ENCODE measurements at regions not wholly inside any gene's neighbourhood (a gene's known extent, or its start where the extent isn't known, plus 50 kb on each side); places are given as distances from the start of the nearest gene placed in this dataset.

GRCh38 chr1:112263453-112263852 is 132.6 kb upstream of the CTTNBP2NL start:
- Histone ChIP-seq H3K36me3 (ENCODE audit: control insufficient read depth in 2 of 2, extremely low read depth in 1 of 2, insufficient read depth in 2 of 2, low read length in 2 of 2) (no peaks in the 10 kb centered on the region), H3K27ac (ENCODE audit: control insufficient read depth, insufficient read depth, low read length) (no peak overlapping the region), H3K9me1 (ENCODE audit: control insufficient read depth, extremely low read depth, insufficient read depth, low read length) (no peaks in the 10 kb centered on the region), H3K9me3 (ENCODE audit: control insufficient read depth, low read depth, low read length) (no peaks in the 10 kb centered on the region), H3K27me3 (ENCODE audit: control insufficient read depth, extremely low read depth, insufficient read depth, low read length) (peaks cover 11% of the 10 kb centered on the region), H3K4me1 (ENCODE audit: control insufficient read depth, extremely low read depth, insufficient read depth, low read length) (no peaks in the 10 kb centered on the region), H3K79me2 (ENCODE audit: control insufficient read depth, insufficient read depth, low read length) (no peaks in the 10 kb centered on the region), H3K4me2 (ENCODE audit: control insufficient read depth, extremely low read depth, insufficient read depth, low read depth, low read length) (no peak overlapping the region), H4K20me1 (ENCODE audit: control insufficient read depth, extremely low read depth, insufficient read depth, low read length) (no peaks in the 10 kb centered on the region), H3K4me3 (ENCODE audit: control insufficient read depth in 2 of 3, extremely low read depth in 1 of 3, insufficient read depth in 2 of 3, low read depth in 1 of 3, low read length in 3 of 3) (no peak overlapping the region), H3K9ac (ENCODE audit: control insufficient read depth, extremely low read depth, insufficient read depth, low read length) (no peak overlapping the region), H2AFZ (ENCODE audit: control insufficient read depth, low read length) (no peak overlapping the region)
- TF ChIP-seq CTCF (optimal IDR thresholded peaks at IDR 0.05 in 1 of 3, IDR thresholded peaks at IDR 0.05 in 1 of 3, conservative IDR thresholded peaks at IDR 0.05 in 1 of 3; ENCODE audit: extremely low read depth in 1 of 3, insufficient read depth in 2 of 3, low read length in 3 of 3): no peak
- TF ChIP-seq EZH2 (IDR thresholded peaks at IDR 0.05; ENCODE audit: low read length): no peak
- DNase-seq (ENCODE audit: low read depth, low spot score) (no peak), FAIRE-seq (peak; percentile 66)
- dilution Hi-C loops (cut with MboI; ENCODE audit: extremely low pct_ligation_motif_present, low sequenced_read_pairs): no loop called here

- Histone ChIP-seq H3K79me2 (ENCODE audit: control insufficient read depth, insufficient read depth, low read length) (no peaks in the 10 kb centered on the region), H3K4me1 (ENCODE audit: control insufficient read depth, extremely low read depth, insufficient read depth, low read length) (no peaks in the 10 kb centered on the region), H3K9me3 (ENCODE audit: control insufficient read depth, low read depth, low read length) (no peaks in the 10 kb centered on the region), H3K9ac (ENCODE audit: control insufficient read depth, extremely low read depth, insufficient read depth, low read length) (no peak overlapping the region), H3K9me1 (ENCODE audit: control insufficient read depth, extremely low read depth, insufficient read depth, low read length) (no peaks in the 10 kb centered on the region), H4K20me1 (ENCODE audit: control insufficient read depth, extremely low read depth, insufficient read depth, low read length) (no peaks in the 10 kb centered on the region), H3K36me3 (ENCODE audit: control insufficient read depth in 2 of 2, extremely low read depth in 1 of 2, insufficient read depth in 2 of 2, low read length in 2 of 2) (no peaks in the 10 kb centered on the region), H3K4me2 (ENCODE audit: control insufficient read depth, extremely low read depth, insufficient read depth, low read depth, low read length) (no peak overlapping the region), H2AFZ (ENCODE audit: control insufficient read depth, low read length) (no peak overlapping the region), H3K27ac (ENCODE audit: control insufficient read depth, insufficient read depth, low read length) (no peak overlapping the region), H3K27me3 (ENCODE audit: control insufficient read depth, extremely low read depth, insufficient read depth, low read length) (peaks cover 7% of the 10 kb centered on the region), H3K4me3 (ENCODE audit: control insufficient read depth in 2 of 3, extremely low read depth in 1 of 3, insufficient read depth in 2 of 3, low read depth in 1 of 3, low read length in 3 of 3) (no peak overlapping the region)
- TF ChIP-seq CTCF (optimal IDR thresholded peaks at IDR 0.05 in 1 of 3, IDR thresholded peaks at IDR 0.05 in 1 of 3, conservative IDR thresholded peaks at IDR 0.05 in 1 of 3; ENCODE audit: extremely low read depth in 1 of 3, insufficient read depth in 2 of 3, low read length in 3 of 3) (no peak), EZH2 (IDR thresholded peaks at IDR 0.05; ENCODE audit: low read length) (no peak)
- dilution Hi-C loops (cut with MboI; ENCODE audit: extremely low pct_ligation_motif_present, low sequenced_read_pairs): no loop called here
- no peak for FAIRE-seq
- no peak for DNase-seq (ENCODE audit: low read depth, low spot score)
Observed at GRCh38 chr1:112264010-112264409, 132.0 kb upstream of the CTTNBP2NL start.
